Nephron progenitor cell (in vitro differentiated cells): ENCODE measurements at regions not wholly inside any gene's neighbourhood (a gene's known extent, or its start where the extent isn't known, plus 50 kb on each side); places are given as distances from the start of the nearest gene placed in this dataset.

Experiments used
- DNase-seq: peaks from one replicate; pipeline ENCODE4 v3.0.0; 2021
- H3K27ac Mint-ChIP-seq: 2 replicates; pipeline ENCODE4 v1.8.0; 2021; ENCODE audit warnings: mild to moderate bottlenecking, moderate library complexity, mixed read lengths
- H3K27me3 Mint-ChIP-seq: 2 replicates; pipeline ENCODE4 v1.8.0; 2021; ENCODE audit warnings: mild to moderate bottlenecking, low read depth, mixed read lengths; ENCODE audit not compliant: poor library complexity
- H3K36me3 Mint-ChIP-seq: 2 replicates; pipeline ENCODE4 v1.8.0; 2021; ENCODE audit warnings: low read depth, mixed read lengths
- H3K4me1 Mint-ChIP-seq: 2 replicates; pipeline ENCODE4 v1.8.0; 2021; ENCODE audit warnings: mixed read lengths
- H3K4me3 Mint-ChIP-seq: 2 replicates; pipeline ENCODE4 v1.8.0; 2021; ENCODE audit warnings: mild to moderate bottlenecking, moderate library complexity, mixed read lengths
- H3K9me3 Mint-ChIP-seq: 2 replicates; pipeline ENCODE4 v1.8.0; 2021; ENCODE audit warnings: mild to moderate bottlenecking, moderate library complexity, mixed read lengths
- CTCF ChIP-seq: fragments of 200-600 bp; sonication (generic); IDR thresholded peaks from 2 replicates; pipeline ENCODE4 v1.5.0; 2021; ENCODE audit warnings: antibody characterized with exemption

- no peak for TF ChIP-seq CTCF
- peak; percentile 29 for DNase-seq
- Mint-ChIP-seq H3K4me3 (no peak overlapping the region), H3K9me3 (peaks cover 26% of the 10 kb centered on the region), H3K27me3 (peaks cover 4% of the 10 kb centered on the region), H3K27ac (no peak overlapping the region), H3K4me1 (peaks cover 33% of the 10 kb centered on the region), H3K36me3 (peaks cover 16% of the 10 kb centered on the region)
Measured at GRCh38 chr2:221254299-221254698, 317.8 kb downstream of the EPHA4 start.

DNA sequence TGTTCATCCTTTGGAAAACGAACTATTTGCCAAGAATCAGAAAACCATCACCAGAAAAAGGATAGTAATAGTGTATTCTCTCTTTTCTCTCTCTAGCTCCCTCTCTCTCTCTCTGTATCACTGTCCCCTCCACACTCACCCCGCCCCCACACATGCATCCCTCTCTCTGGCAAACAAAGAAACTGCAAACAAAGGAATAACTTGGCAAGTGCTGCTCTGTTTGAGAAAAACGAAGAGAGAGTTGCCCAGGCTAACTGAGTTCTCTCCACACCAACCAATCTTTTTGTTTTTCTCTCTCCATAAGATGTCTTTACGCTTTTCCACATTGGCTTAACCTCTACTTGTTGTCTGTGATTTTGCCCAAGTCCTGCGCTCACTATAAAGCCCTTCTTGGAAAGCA, 316.2 kb downstream of the EPHA4 start:
- Mint-ChIP-seq H3K9me3 (peaks cover 23% of the 10 kb centered on the region), H3K4me1 (peaks cover 33% of the 10 kb centered on the region), H3K27me3 (peaks cover 4% of the 10 kb centered on the region), H3K27ac (peak overlapping the region; percentile 27), H3K36me3 (peaks cover 16% of the 10 kb centered on the region), H3K4me3 (no peak overlapping the region)
- no peak for TF ChIP-seq CTCF
- peak; percentile 9 for DNase-seq

GRCh38 chr2:221258464-221258863, 313.6 kb downstream of the EPHA4 start:
- Mint-ChIP-seq H3K27me3 (peaks cover 4% of the 10 kb centered on the region), H3K9me3 (peaks cover 23% of the 10 kb centered on the region), H3K4me3 (no peak overlapping the region), H3K36me3 (peaks cover 16% of the 10 kb centered on the region), H3K4me1 (peaks cover 33% of the 10 kb centered on the region), H3K27ac (no peak overlapping the region)
- no peak for DNase-seq
- TF ChIP-seq CTCF = no peak

GRCh38 chr2:221262651-221263050, 309.5 kb downstream of the EPHA4 start:
- no peak for TF ChIP-seq CTCF
- Mint-ChIP-seq H3K27me3 (peaks cover 4% of the 10 kb centered on the region), H3K9me3 (peaks cover 14% of the 10 kb centered on the region), H3K4me3 (no peak overlapping the region), H3K27ac (peak overlapping the region; percentile 6), H3K36me3 (peaks cover 11% of the 10 kb centered on the region), H3K4me1 (peaks cover 19% of the 10 kb centered on the region)
- no peak for DNase-seq

GRCh38 chr2:221263573-221263972, 308.5 kb downstream of the EPHA4 start:
- peaks cover 3% of the 10 kb centered on the region for H3K36me3 Mint-ChIP-seq
- peaks cover 4% of the 10 kb centered on the region for H3K27me3 Mint-ChIP-seq
- no peak for TF ChIP-seq CTCF
- H3K4me1 Mint-ChIP-seq = peaks cover 22% of the 10 kb centered on the region
- no peak overlapping the region for H3K27ac Mint-ChIP-seq
- no peak for DNase-seq
- no peak overlapping the region for H3K4me3 Mint-ChIP-seq
- peaks cover 5% of the 10 kb centered on the region for H3K9me3 Mint-ChIP-seq

GRCh38 chr2:221264318-221264717, 307.8 kb downstream of the EPHA4 start:
- H3K27me3 Mint-ChIP-seq = peaks cover 4% of the 10 kb centered on the region
- H3K4me1 Mint-ChIP-seq = peaks cover 24% of the 10 kb centered on the region
- no peak overlapping the region for H3K27ac Mint-ChIP-seq
- DNase-seq = no peak
- TF ChIP-seq CTCF = no peak
- no peaks in the 10 kb centered on the region for H3K9me3 Mint-ChIP-seq
- H3K36me3 Mint-ChIP-seq = no peaks in the 10 kb centered on the region
- H3K4me3 Mint-ChIP-seq = no peak overlapping the region
